ENCODE measurements at regions not wholly inside any gene's neighbourhood (a gene's known extent, or its start where the extent isn't known, plus 50 kb on each side); places are given as distances from the start of the nearest gene placed in this dataset.
"Not testable (repeated sequence)": the region's sequence is repeated elsewhere in the genome, so short reads cannot be mapped to it uniquely, and the experiment has no call there.

DNA sequence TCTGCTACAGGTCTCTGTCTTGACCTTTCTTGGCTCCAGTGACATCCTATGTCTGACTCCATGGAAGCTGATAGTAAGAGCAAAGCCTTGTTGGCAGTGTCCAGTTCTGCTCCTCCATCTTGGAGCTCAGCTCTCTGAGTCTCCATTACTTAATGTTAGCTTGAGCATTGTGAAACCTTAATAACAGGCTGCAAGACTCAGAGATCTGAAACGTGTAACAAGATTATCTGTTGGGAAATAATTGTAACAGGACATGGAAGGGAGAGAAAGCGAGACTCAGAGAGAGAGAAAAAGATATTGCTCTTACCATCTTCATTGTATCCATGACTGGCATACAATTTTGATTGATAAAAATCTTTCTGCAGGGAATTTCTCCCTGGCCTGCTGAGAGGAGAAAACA lies 1365.7 kb downstream of the AACS start:
- Histone ChIP-seq H3K4me1 (ENCODE audit: control insufficient read depth, insufficient read depth, low read length) (no peaks in the 10 kb centered on the region), H3K4me3 (ENCODE audit: low read length) (no peak overlapping the region), H3K36me3 (ENCODE audit: control insufficient read depth, insufficient read depth, low read length) (no peaks in the 10 kb centered on the region), H3K27ac (ENCODE audit: low read depth, low read length) (no peak overlapping the region), H3K9ac (ENCODE audit: low read length) (no peak overlapping the region), H3K27me3 (ENCODE audit: control insufficient read depth, insufficient read depth, low read length) (no peaks in the 10 kb centered on the region)

DNA sequence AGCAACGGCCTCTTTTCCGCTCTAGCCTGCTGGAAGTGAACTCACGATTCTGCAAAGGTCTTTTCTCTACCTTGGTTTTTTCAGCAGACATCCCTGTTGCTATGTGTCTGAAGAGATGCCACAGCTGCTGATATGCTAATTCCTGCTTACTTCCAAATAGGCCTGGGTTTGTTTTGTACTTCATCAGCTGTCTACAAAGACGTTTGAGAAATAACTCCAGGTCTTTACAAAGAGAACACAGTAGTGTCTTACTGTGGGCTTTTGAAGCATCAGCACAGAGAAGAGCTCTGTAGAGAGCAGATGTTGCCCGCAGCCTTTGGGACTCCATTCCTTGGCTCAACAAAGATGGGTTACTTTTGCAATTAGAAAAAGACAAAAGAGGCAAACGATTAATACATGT lies 1366.5 kb downstream of the AACS start:
- H3K27ac ChIP-seq (ENCODE audit: low read depth, low read length) = no peak overlapping the region
- no peaks in the 10 kb centered on the region for H3K36me3 ChIP-seq (ENCODE audit: control insufficient read depth, insufficient read depth, low read length)
- no peak overlapping the region for H3K9ac ChIP-seq (ENCODE audit: low read length)
- no peaks in the 10 kb centered on the region for H3K4me1 ChIP-seq (ENCODE audit: control insufficient read depth, insufficient read depth, low read length)
- H3K4me3 ChIP-seq (ENCODE audit: low read length) = no peak overlapping the region
- no peaks in the 10 kb centered on the region for H3K27me3 ChIP-seq (ENCODE audit: control insufficient read depth, insufficient read depth, low read length)

DNA sequence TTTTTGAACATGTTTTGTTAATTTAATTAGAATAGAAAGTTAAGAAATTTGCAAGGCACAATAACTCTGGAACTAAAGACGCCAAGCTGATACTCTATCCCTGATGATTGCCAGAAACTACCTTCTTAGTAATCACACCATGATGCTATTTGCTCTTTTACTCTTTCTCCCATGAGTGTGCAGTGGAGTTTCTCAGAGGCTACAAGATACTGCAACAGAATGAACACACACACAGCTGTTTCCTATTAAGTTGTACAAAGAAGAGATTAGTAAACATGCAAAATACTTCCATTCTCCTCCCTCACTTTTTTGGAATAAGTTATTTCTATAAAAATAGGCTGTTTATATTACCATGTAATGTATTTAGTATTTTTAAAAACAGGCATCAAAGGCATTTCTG lies 1367.5 kb downstream of the AACS start:
- Histone ChIP-seq H3K27ac (ENCODE audit: low read depth, low read length) (no peak overlapping the region), H3K9ac (ENCODE audit: low read length) (no peak overlapping the region), H3K4me1 (ENCODE audit: control insufficient read depth, insufficient read depth, low read length) (no peaks in the 10 kb centered on the region), H3K36me3 (ENCODE audit: control insufficient read depth, insufficient read depth, low read length) (no peaks in the 10 kb centered on the region), H3K27me3 (ENCODE audit: control insufficient read depth, insufficient read depth, low read length) (no peaks in the 10 kb centered on the region), H3K4me3 (ENCODE audit: low read length) (no peak overlapping the region)

DNA sequence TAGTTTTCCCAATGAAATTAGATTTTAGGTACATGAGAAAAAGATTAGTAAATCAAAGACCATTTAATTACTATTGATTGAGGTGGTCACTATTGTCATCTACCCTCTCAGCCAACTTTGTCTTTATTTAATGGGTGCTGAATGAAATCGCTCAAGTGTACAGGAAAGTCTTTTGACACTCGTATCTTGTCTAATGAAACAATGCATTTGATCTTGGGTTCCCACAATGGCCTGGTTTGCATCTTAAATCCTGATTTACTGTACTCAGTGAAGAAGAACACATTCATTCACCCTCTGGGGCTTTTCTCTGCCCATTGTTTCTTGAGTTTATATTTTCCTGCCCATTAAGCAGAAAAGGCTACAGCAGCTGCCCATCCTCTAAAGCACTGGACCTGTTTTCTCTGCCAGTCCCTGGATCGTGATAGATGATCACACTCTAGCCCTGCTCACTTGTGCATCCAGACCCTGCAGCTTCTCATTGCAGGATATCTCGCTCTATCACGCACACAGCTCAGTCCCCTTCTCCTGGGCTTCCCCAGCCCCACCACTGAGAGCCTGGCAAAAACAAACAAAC lies 1369.3 kb downstream of the AACS start:
- no peaks in the 10 kb centered on the region for H3K36me3 ChIP-seq (ENCODE audit: control insufficient read depth, insufficient read depth, low read length)
- H3K27me3 ChIP-seq (ENCODE audit: control insufficient read depth, insufficient read depth, low read length) = no peaks in the 10 kb centered on the region
- no peak overlapping the region for H3K27ac ChIP-seq (ENCODE audit: low read depth, low read length)
- no peak overlapping the region for H3K9ac ChIP-seq (ENCODE audit: low read length)
- H3K4me3 ChIP-seq (ENCODE audit: low read length) = no peak overlapping the region
- H3K4me1 ChIP-seq (ENCODE audit: control insufficient read depth, insufficient read depth, low read length) = no peaks in the 10 kb centered on the region

DNA sequence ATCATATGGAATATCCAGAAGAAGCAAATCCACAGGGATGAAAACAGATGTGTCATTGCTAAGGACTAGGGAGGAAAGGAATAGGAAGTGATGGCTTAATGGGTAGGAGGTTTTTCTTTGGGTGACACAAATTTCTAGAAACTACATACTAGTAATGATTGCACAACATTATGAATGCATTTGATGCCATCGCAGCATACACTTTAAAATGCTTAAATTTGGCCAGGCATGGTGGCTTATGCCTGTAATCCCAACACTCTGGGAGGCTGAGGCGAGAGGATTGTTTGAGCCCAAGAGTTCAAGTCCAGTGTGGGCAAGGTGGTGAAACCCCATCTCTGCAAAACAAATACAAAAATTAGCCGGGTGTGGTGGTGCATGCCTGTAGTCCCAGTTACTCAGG lies 1370.8 kb downstream of the AACS start:
- Histone ChIP-seq H3K27me3 (ENCODE audit: control insufficient read depth, insufficient read depth, low read length) (no peaks in the 10 kb centered on the region), H3K4me1 (ENCODE audit: control insufficient read depth, insufficient read depth, low read length) (no peaks in the 10 kb centered on the region), H3K9ac (ENCODE audit: low read length) (no peak overlapping the region), H3K27ac (ENCODE audit: low read depth, low read length) (no peak overlapping the region), H3K4me3 (ENCODE audit: low read length) (no peak overlapping the region), H3K36me3 (ENCODE audit: control insufficient read depth, insufficient read depth, low read length) (no peaks in the 10 kb centered on the region)

DNA sequence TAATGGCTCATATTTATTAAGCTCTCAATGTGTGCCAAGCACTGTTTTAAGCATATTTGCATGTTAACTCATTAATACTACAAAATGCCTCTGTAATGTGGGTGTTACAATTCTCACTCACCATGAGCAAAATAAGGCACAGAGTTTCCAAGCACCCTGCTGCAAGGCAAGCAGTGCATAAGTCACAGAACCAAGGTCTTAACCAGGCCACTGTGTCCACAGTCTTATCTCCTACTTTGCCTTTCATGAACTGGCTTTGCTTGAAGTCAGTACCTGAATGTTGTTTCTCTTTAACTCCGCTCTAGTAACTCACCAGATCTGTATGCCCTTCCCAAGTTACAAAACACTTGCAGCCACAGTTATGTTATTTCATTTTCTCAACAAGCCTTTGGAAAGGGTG lies 1372.7 kb downstream of the AACS start:
- Histone ChIP-seq H3K27ac (ENCODE audit: low read depth, low read length) (no peak overlapping the region), H3K4me1 (ENCODE audit: control insufficient read depth, insufficient read depth, low read length) (no peaks in the 10 kb centered on the region), H3K27me3 (ENCODE audit: control insufficient read depth, insufficient read depth, low read length) (no peaks in the 10 kb centered on the region), H3K9ac (ENCODE audit: low read length) (no peak overlapping the region), H3K36me3 (ENCODE audit: control insufficient read depth, insufficient read depth, low read length) (no peaks in the 10 kb centered on the region), H3K4me3 (ENCODE audit: low read length) (no peak overlapping the region)

DNA sequence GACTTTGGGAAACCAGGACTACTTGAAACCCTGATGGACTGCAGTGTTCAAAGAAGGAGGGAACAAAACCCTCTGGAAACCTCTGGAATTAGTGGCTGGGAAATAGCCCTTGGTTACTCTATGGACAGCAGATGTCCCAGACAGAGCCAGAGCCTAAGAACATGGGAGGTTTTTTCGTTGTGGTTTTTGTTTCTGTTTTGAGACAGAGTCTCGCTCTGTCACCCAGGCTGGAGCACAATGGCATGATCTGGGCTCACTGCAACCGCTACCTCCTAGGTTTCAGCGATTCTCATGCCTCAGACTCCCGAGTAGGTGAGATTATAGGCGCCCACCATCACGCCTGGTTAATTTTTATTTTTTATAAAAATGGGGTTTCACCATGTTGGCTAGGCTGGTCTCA lies 1378.7 kb downstream of the AACS start:
- Histone ChIP-seq H3K9ac (ENCODE audit: low read length) (no peak overlapping the region), H3K27ac (ENCODE audit: low read depth, low read length) (no peak overlapping the region), H3K4me3 (ENCODE audit: low read length) (no peak overlapping the region), H3K4me1 (ENCODE audit: control insufficient read depth, insufficient read depth, low read length) (no peaks in the 10 kb centered on the region), H3K36me3 (ENCODE audit: control insufficient read depth, insufficient read depth, low read length) (no peaks in the 10 kb centered on the region), H3K27me3 (ENCODE audit: control insufficient read depth, insufficient read depth, low read length) (no peaks in the 10 kb centered on the region)

DNA sequence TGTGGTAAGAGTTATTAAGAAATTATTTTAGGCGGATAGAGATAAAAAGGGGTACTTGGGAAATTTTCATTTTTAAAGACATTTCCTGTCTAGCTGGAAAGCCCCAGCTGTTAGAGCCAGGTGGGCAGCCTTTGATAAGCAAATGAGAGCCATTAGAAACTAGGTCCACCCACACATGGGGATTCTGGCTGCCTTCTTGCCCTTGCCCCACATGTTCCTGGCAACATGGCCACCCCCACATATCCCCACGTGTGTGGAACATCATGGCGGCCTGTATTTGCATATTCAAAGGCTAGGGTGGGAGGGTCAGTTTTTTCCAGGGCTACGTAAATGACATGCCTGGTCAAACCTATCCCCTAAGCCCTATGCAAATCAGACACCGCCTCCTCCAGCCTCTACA lies 1382.1 kb downstream of the AACS start:
- Histone ChIP-seq H3K27ac (ENCODE audit: low read depth, low read length) (no peak overlapping the region), H3K4me3 (ENCODE audit: low read length) (no peak overlapping the region), H3K27me3 (ENCODE audit: control insufficient read depth, insufficient read depth, low read length) (no peaks in the 10 kb centered on the region), H3K4me1 (ENCODE audit: control insufficient read depth, insufficient read depth, low read length) (no peaks in the 10 kb centered on the region), H3K9ac (ENCODE audit: low read length) (no peak overlapping the region), H3K36me3 (ENCODE audit: control insufficient read depth, insufficient read depth, low read length) (no peaks in the 10 kb centered on the region)

DNA sequence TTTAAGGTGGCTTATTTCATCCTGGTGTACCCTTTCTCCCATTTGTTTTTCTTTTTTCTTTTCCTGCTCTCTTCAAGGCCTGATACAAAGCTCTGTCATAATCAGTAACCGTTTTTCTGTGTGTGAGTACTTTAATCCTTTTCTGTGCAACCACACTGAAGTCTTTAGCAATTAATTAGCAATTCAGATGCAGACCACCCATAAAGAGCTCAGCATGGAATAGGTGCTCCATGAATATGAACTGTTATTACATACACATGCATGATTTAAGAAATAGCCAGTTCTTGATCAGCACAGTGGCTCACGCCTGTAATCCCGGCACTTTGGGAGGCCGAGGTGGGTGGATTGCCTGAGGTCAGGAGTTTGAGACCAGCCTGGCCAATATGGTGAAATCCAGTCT lies 1386.6 kb downstream of the AACS start:
- Histone ChIP-seq H3K27ac (ENCODE audit: low read depth, low read length) (no peak overlapping the region), H3K4me3 (ENCODE audit: low read length) (no peak overlapping the region), H3K4me1 (ENCODE audit: control insufficient read depth, insufficient read depth, low read length) (no peaks in the 10 kb centered on the region), H3K36me3 (ENCODE audit: control insufficient read depth, insufficient read depth, low read length) (no peaks in the 10 kb centered on the region), H3K27me3 (ENCODE audit: control insufficient read depth, insufficient read depth, low read length) (no peaks in the 10 kb centered on the region), H3K9ac (ENCODE audit: low read length) (no peak overlapping the region)

DNA sequence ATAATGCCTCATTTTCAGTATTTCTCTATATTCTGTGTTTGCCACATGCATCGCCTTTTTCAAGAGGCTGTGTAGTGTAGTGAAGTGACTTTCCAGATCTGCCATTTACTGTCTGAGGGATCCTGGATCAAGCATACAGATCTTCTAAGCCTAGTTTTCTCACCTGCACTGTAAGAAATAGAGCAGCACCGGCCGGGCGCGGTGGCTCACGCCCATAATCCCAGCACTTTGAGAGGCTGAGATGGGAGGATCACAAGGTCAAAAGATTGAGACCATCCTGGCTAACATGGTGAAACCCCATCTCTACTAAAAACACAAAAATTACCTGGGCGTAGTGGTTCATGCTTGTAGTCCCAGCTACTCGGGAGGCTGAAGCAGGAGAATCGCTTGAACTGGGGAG lies 1387.5 kb downstream of the AACS start:
- H3K4me3 ChIP-seq (ENCODE audit: low read length); H3K4me1 ChIP-seq (ENCODE audit: control insufficient read depth, insufficient read depth, low read length); H3K27me3 ChIP-seq (ENCODE audit: control insufficient read depth, insufficient read depth, low read length); H3K9ac ChIP-seq (ENCODE audit: low read length); H3K27ac ChIP-seq (ENCODE audit: low read depth, low read length); H3K36me3 ChIP-seq (ENCODE audit: control insufficient read depth, insufficient read depth, low read length): not testable (repeated sequence)

DNA sequence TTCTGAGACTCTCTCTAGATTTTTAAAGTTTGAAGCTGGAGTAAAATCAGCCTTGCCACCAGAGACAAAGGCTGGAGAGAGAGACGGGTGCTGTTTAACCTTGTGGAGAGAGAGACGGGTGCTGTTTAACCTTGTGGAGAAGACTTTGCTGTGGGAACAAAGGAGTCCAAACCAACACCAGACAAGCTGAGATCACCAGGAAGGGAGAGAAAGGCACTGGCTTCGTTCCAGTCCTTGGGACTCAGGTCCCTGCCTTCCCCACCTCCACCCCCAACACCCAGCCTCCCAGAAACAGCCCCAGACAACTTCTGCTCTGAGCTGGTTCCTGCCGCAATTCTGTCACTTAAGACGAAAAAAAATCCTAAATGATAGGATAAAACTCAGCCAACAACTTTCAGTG lies 1389.3 kb downstream of the AACS start:
- Histone ChIP-seq H3K9ac (ENCODE audit: low read length) (no peak overlapping the region), H3K27me3 (ENCODE audit: control insufficient read depth, insufficient read depth, low read length) (no peaks in the 10 kb centered on the region), H3K27ac (ENCODE audit: low read depth, low read length) (no peak overlapping the region), H3K4me1 (ENCODE audit: control insufficient read depth, insufficient read depth, low read length) (no peaks in the 10 kb centered on the region), H3K36me3 (ENCODE audit: control insufficient read depth, insufficient read depth, low read length) (no peaks in the 10 kb centered on the region), H3K4me3 (ENCODE audit: low read length) (no peak overlapping the region)

DNA sequence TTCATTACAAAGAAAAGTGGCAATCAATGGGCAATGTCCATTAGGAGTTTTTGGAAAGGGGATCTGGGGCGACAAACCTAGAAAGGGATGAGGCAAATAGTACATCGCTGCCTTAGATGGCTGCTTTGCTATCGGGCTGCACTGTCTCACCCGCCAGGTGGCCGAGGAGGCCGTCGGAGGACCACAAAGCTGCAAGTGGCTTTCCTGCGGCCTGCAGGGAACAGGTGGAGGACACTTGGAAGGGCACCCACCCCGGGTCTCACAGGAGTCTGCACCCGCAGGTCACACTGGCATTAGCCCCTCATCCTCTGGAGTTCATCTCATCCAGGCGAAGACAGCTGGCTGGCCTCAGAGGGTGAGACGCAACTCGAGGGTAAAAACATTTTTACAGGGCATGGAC lies 1392.5 kb downstream of the AACS start:
- Histone ChIP-seq H3K4me3 (ENCODE audit: low read length) (no peak overlapping the region), H3K27me3 (ENCODE audit: control insufficient read depth, insufficient read depth, low read length) (no peaks in the 10 kb centered on the region), H3K4me1 (ENCODE audit: control insufficient read depth, insufficient read depth, low read length) (no peaks in the 10 kb centered on the region), H3K27ac (ENCODE audit: low read depth, low read length) (no peak overlapping the region), H3K9ac (ENCODE audit: low read length) (no peak overlapping the region), H3K36me3 (ENCODE audit: control insufficient read depth, insufficient read depth, low read length) (no peaks in the 10 kb centered on the region)

DNA sequence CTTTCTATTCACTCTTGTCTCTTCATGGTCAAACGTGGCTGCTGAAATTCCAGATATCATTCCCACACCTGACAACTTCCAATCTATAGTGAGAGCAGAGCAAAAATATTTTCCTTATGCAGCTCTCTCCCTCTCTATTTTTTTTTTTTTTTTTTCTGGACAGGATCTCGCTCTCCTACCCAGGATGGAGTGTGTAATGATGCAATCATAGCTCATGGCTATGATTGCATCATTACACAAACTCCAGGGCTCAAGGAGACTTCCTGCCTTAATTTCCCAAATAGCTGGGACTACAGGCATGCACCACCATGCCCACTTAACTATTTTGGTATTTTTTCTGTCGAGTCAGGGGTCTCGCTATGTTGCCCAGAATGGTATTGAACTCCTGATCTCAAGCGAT lies 1398.9 kb downstream of the AACS start:
- Histone ChIP-seq H3K36me3 (ENCODE audit: control insufficient read depth, insufficient read depth, low read length) (no peaks in the 10 kb centered on the region), H3K27me3 (ENCODE audit: control insufficient read depth, insufficient read depth, low read length) (no peaks in the 10 kb centered on the region), H3K4me1 (ENCODE audit: control insufficient read depth, insufficient read depth, low read length) (no peaks in the 10 kb centered on the region), H3K9ac (ENCODE audit: low read length) (no peak overlapping the region), H3K4me3 (ENCODE audit: low read length) (no peak overlapping the region), H3K27ac (ENCODE audit: low read depth, low read length) (no peak overlapping the region)

Data from rectal smooth muscle tissue (tissue), 1 donor.